B cell (primary cell): ENCODE measurements at regions not wholly inside any gene's neighbourhood (a gene's known extent, or its start where the extent isn't known, plus 50 kb on each side); places are given as distances from the start of the nearest gene placed in this dataset.
"Not testable (repeated sequence)": the region's sequence is repeated elsewhere in the genome, so short reads cannot be mapped to it uniquely, and the experiment has no call there.

Source experiments
- EZH2 ChIP-seq: IDR thresholded peaks from 2 replicates; pipeline ENCODE4 v1.6.1; 2012; ENCODE audit warnings: borderline replicate concordance, low read depth, mild to moderate bottlenecking, moderate library complexity, low read length; ENCODE audit not compliant: insufficient read depth, poor library complexity, severe bottlenecking
- TF ChIP-seq, protein P1 (sequence below): fragments of 200-600 bp; IDR thresholded peaks from one replicate; pipeline ENCODE4 v1.8.0; 2022; ENCODE audit warnings: antibody characterized with exemption, mild to moderate bottlenecking

DNA sequence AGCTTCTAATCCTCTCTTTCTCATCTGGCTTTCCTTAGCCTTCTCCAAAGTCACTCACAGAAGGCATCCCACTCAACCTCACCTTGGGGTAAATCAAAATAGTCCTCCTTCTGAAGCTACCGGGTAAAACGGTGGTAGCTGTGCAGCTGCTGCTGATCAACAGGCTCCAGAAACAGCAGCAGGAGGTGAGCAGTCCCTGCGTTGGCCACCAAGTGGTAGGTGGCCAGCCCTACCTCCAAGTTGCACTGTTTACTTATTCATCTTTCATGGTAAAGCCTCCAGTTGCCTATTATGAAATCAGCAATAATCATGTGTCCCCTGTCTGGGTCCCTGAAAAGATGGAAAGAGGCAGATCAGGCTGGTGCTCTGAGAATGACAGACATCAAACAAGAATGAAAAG, 125.1 kb upstream of the POTEB2 start:
- TF ChIP-seq, protein P1, sequence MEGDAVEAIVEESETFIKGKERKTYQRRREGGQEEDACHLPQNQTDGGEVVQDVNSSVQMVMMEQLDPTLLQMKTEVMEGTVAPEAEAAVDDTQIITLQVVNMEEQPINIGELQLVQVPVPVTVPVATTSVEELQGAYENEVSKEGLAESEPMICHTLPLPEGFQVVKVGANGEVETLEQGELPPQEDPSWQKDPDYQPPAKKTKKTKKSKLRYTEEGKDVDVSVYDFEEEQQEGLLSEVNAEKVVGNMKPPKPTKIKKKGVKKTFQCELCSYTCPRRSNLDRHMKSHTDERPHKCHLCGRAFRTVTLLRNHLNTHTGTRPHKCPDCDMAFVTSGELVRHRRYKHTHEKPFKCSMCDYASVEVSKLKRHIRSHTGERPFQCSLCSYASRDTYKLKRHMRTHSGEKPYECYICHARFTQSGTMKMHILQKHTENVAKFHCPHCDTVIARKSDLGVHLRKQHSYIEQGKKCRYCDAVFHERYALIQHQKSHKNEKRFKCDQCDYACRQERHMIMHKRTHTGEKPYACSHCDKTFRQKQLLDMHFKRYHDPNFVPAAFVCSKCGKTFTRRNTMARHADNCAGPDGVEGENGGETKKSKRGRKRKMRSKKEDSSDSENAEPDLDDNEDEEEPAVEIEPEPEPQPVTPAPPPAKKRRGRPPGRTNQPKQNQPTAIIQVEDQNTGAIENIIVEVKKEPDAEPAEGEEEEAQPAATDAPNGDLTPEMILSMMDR: not testable (repeated sequence)
- not testable (repeated sequence) for TF ChIP-seq EZH2
